Iris pigment epithelial cell (primary cell): ENCODE measurements at regions not wholly inside any gene's neighbourhood (a gene's known extent, or its start where the extent isn't known, plus 50 kb on each side); places are given as distances from the start of the nearest gene placed in this dataset.

Experiments used
- DNase-seq: peaks from one replicate; pipeline ENCODE4 v3.0.0-alpha.2; 2011; ENCODE audit warnings: low read depth

DNA sequence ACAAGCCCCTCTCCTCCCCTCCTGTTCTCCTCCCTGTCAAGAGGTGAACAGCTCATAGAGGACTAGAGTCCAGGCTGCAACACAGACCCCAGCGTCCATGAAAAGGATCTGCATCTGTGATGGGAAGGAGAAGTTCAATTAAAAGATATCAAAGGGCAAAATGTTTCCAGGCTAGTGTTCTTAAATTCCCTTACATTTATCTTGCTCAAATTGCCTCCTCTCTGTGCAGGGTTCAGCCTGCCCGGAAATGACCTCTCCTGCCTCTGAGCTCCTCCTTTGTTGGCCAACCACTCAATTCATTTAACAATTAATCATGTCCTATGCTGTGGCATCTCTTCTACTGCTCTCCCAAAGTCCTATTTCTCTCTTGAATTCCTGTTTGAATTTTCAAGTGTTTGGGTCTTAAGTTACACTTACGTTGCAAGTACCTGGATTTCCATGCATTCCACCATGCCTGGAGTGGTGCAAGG, 105.3 kb downstream of the TSN start:
- no peak for DNase-seq

DNA sequence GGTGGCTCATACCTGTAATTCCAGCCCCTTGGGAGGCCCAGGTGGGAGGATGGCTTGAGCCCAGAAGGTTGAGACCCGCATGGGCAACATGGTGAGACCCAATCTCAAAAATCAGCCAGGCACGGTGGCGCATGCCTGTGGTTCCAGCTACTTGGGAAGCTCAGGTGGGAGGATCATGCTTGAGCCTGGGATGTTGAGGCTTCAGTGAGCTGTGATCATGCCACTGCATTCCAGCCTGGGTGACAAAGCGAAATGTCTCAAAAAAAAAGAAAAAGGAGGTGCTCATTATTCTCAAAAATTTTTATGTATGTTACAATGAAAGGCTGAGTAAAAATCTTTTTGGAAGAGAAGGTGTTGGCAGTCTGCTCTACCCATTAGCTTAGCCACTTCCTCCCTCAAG, 106.8 kb downstream of the TSN start:
- DNase-seq = no peak

DNA sequence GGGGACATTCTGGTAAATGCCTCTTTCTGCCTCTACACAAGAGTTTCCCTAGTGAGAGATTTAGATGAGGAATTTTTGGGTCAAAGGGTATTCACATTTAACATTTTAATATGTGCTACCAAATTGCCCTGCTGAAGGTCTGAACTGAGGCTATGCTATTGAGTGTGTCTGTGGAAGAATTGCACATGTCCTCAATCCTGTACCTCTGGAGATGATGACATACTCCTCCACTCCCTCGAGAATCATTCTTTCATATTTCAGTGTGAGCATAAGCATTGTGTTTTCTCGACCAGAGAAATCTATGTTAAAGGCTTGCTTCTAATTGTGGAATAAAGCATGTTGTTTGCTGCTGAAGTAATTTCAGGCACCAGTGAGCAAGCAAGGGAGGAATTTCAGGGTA, 110.5 kb downstream of the TSN start:
- DNase-seq = no peak

DNA sequence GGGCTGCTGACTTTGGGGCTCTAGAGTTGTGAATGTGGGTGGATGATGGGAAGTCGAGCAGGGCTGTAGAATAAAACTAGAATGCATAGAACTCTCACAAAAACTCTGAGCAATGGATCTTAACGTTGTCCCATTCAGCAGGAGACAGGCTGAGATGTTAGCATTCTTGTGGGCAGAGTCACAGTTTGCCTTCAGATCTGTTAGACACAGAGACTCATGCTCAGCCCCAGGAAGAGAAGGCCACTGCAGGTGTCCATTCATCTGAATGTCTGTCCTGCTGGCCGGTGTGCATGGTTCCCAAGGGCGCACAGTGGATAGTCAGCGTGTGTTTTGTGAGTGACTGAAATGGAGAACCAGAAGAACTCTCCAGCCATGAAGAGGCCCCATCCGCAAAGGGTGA, 111.3 kb downstream of the TSN start:
- no peak for DNase-seq

DNA sequence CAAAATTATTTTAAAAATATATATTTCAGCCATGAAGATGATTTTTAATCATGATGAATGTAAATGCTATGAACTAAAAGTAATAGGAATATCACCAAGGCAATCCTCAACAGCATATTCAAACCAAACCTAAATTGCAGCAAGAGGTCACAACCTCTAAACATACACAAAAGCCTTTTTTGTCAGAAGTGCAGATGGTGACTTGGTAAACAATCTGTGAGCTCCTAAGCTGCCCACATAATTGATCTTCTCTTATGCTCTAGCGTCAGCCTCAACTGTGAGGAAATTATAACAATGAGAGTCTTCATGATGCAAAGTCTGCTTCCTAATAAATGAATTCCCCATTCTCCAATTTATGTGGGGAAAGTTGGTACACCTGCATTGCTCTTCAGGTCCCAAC, 113.2 kb downstream of the TSN start:
- DNase-seq = no peak

DNA sequence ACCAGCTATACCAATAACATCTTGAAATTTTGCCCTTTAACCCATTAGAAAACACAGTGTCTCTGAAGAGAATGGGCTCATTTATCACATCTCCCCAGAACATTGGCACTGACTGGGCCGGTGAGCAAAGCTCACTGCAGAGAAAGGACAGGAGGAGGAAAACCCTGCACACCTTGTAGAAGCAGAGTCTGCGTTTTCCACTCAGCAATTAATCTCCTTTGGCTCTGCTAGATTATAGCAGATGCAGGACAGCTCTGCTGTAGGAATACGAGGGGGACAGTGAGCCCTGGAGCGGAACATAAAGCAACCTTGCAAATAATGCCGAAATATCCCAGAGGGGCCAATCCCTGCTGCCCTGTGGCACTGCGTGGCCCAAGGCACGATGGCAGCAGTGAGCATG, 113.9 kb downstream of the TSN start:
- no peak for DNase-seq

DNA sequence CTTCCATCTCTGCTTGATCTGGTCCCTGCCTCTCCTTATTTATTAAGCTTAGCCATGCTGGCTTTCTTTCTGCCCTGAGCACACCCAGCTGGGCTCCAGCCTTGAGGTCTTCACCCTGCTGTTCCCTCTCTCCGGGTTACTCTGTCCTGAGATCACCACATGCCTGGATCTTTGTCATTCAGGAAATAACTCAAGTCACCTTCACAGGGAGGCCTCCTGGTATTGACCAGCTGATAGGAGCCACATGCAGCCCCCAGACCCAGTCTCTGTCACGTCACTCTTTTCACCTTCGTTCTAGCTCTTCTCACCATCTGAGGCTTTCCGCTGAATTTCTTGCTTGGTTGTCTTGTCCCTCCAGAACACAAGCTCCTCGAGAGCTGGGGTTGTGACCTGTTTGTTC, 114.4 kb downstream of the TSN start:
- DNase-seq = no peak

DNA sequence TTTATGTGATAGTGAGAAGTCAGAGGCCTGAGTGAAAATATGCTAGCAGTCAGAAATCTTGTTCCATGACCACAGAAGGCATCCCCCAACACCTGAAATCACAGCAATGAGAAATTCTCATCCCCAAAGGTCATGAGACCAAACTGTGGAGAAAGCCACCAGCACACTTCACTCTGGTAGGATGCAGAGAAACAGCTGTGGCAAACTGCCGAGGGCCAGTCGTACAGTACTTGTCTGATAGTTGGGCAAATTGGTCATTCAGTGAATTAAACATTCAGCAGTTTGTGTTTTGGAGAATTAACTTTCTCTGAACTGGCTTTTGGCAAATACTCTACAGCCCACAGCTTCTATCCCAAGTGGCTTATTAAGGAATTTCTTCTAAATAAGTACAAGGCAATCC, 117.2 kb downstream of the TSN start:
- no peak for DNase-seq

DNA sequence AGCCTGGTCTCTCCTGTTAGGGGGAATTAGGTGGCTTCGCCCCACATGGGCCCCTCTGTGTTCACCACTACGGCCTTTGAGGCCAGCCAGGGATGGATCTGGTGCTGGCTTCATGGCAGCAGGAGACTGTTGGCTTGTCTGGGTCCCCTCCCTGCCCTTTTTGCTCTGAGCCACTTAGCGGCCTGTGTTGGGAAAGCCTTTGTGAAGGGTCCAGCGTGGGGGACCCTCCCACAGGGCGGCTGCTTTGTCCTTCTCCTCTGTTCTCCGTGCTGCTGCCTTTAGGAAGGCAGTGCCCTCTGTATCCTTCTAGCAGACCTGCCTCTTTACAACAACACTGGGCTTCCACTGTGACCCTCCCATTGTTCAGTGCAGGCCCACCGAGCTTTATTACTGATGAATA, 118.4 kb downstream of the TSN start:
- no peak for DNase-seq

DNA sequence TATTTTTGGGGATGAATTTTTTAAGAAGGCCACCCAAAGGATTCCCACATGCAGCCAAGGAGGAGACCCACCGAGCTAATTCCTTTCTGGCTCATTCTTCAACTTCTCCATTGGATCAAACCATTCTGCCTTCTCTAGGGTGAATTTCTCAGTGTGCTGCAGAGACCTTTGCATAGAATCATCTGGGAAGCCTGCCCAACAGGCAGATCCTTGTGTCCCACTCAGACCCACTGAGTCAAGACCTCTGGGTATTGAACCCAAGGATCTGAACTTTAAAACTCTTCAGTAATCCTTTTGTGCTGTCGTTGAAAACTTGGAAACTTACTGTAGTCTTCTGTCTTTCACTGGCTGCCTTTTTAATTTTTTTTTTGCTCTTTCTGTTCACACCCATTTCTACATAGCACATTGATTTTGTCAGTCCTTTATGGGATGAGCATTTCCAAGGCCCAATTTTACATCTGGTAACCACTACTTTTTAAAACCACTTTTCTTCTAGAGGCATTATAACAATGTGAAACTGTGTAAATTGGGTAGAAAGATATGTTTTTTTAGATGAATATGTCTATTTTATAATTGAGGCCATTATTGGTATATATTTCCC, 120.2 kb downstream of the TSN start:
- DNase-seq = no peak

DNA sequence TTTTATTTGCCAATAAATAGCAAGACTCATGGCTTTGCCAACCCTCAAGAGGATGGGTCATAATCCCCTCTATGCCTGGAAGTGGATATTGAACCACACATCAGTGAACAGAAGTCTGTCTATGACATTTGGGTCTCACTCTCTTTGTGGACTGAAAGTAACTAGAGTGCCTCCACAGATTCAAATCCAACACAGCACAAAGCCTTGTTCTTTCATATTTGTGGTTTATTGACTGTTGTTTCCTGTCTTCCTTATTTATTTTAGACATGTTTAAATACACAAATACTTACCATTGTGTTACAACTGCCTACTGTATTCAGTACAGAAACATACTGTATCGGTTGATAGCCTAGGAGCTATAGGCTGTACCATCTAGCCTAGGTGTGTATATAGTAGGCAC, 121.9 kb downstream of the TSN start:
- DNase-seq = no peak

DNA sequence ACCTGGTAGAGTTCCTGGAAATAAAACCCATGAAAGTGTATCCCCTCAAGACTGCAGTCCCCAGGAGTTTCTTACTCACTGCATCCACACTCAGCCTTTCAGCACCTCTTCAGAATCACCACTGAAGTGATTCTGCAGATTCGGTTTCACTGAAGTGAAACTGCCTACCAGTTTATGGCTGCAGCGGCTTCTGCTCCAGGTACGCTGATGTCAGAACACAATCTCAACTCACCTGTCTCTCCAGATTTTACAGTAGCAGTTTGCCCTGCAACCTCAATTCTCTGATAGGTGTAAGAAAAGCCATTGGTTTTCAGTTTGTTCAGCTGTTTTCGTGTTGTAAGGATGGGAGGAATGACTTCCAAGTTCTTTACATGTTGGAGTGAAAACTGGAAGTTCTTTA, 124.8 kb downstream of the TSN start:
- DNase-seq = no peak

DNA sequence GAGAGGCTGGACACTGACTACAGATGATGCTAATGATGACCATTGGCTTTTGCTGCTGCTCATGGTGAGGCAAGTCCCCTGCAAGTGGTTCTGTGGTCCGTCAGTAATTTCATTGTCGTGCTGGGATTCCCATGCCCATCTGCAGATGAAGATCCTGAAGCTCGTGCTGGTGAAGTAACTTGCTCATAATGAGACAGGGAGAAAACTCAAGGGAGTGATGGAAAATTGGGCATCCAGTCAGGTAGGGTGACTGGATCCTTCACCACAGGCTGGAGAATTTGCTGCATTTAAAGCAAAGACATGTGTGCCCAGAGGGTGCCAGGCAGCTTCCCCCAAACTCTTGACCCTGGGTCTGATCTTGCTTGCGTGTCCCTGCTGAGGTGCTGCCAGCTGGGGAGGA, 125.6 kb downstream of the TSN start:
- no peak for DNase-seq

DNA sequence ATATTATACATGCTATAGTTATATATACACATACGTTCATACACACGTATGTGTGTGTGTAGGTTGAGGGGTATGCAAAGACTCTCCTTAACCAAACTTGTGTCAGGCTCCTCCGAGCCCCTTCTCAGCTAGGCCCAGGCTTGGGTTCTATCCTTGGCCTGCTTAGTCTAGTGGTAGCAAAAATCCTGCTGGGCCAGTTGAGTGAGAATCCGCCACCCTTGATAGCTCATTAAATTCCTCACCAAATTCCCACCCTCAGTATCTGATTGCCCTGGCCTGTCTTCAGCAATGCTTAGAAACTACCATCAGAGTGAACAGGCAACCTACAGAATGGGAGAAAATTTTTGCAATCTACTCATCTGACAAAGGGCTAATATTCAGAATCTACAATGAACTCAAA, 126.5 kb downstream of the TSN start:
- DNase-seq = no peak

DNA sequence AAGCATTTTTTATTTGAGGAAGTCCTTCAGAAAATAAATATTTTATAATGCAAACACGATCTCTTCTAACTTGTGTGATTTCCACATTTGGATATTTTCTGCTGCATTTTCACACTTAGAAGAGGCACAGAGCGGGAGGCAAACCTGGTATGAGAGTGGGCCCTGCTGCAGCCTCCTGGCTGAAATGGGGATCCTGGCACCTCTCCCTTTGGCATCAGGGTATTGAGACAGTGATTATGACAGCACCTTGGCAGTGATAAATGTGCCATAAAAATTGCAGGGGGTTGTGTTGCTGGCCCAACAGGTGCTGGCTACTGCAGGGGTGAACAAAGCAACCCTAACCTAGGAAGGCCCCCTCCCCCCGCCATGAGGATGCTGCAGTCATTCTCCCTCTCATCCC, 128.6 kb downstream of the TSN start:
- DNase-seq = no peak

DNA sequence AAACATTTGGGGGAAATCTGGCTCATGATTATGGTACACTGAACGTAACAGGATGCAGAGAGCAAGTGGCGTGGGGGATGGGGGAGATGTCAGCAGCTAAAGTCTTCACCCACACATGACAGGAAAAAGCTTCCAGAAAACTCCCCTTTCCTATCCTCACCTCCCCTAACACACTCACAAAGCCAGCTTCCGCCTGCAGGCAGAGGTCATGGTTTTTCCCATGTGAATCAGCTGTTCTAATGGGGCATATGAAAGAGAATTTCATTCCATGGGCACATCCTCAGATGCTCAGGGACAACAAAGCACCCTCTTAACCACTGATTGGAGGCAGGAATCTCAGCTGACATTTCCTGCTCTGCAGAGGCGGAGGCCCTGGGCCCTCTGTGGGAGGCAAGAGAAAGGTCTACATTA, 129.1 kb downstream of the TSN start:
- DNase-seq = no peak

DNA sequence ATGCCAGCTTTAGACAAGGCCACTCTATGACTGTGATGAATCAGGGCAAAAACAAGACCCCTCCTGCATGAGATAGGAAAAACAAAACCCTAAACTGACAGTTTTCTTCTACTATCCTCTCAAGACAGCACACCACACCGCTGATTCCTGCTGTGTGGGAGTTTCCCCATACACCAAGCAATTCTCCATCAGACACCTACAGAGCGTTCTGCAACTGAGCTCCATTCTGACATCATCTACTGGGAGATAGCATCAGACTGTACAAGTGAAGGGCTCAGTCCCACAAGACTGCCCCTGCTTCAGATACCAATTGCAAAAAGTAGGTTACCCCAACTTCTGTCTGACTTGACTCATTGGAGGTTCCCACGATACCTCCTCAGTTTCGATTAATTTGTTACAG, 130.6 kb downstream of the TSN start:
- no peak for DNase-seq

DNA sequence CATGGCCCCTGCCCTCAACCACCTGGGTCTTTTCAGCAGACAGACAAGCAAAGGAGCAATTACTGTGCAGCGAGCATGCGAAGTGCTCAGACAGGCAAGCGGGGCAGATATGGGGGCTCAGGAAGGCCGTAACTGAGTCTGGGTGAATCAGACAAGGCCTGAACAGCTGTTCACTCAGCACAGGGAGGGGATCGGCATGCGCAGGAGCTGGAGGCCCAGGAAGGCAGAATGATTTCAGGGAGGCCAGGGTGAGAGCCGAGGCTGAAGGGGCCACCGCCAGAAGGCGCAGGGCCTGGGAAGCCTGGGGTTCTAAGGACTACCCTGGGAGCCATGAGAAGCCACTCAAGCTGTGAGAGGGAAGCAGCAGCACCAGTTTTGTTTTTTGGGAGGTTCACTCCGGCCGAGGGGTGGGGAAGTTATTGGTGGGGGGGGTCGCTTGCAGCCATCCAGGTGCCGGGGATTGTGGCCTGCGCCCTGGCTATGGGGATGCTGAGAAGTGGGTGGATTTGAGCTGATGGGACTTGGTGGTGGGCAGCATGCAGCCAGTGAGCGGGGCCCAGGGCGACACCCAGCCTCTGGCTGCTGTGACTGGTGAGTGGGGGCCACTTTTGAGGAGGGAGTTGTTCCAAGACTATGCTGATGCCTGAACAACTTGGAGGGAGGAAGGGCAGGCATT, 132.2 kb downstream of the TSN start:
- no peak for DNase-seq

DNA sequence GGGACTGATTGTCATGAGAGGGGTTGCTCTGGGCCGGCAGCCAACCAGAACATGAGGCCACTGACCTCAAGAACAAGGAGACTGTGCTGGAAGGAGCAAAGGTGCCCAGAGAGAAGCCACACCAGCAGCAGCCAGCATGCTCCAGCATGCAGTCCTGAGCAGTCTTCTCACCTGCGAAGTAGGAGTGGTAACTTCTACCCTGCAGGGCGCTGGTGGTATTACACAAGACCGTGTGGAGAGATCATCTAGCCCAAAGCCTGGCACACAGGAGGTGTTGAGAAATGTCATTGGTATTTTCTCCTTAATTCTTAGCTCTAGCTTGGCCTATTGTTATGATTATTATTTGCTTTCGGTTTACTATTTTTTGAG, 132.7 kb downstream of the TSN start:
- no peak for DNase-seq

DNA sequence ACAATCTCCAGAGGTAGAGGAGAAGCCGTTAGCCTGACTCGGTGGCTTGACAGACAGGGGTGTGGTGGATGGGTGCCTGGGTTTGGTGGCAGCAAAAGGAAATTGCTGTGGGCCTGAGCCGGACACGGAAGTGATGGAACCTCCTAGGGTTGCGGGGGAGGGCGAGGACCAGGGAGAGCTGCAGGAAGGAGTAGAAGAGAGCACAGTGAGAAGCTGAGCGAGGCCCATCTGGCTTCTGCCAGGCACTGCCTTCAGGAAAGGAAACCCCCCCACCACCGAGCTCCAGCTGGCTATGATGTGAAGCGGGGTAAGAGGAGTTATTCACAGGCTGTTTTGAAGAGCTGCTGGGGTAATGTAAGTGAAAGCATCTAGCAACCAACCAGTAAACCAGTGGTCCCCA, 134.6 kb downstream of the TSN start:
- DNase-seq = no peak

DNA sequence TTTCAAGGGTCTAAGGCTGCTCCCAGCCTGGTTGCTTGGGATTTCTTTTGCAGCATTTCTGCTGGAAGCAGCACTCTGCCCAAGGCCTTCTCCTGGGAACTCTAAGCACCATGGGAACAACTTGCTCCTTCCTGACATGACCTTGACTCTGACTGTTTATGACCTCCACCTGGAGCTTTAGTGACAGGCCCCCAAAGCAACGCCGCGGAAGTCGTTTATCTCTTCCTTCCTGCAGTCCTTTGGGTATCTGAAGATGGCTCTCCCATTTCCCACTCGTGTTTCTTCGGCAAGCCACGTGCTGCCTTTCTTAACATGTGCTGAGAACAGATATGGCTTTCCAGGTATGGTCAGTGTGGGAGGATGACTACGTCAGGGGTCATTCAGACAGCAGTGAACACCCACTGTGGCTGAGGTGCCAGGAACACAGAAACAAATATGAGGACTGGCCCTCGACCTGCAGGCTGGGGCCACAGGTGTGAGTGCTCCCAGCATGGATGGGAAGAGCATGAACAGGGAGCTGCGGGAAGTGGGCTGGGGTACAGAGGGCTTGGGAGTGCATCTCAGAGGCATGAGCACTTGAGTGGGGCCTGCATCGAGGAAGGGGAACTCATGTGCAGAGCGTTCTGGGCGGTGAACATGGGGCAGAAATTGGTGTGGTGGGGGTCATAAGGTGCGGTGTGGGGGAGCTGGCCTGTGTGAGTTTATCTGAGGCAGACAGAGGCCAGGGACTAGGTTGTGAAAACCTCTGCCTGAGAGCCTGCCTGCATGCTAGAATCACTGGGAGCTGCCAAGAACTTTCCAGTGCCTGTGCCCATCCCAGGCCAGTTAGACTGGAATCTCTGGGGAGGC, 140.5 kb downstream of the TSN start:
- no peak for DNase-seq

DNA sequence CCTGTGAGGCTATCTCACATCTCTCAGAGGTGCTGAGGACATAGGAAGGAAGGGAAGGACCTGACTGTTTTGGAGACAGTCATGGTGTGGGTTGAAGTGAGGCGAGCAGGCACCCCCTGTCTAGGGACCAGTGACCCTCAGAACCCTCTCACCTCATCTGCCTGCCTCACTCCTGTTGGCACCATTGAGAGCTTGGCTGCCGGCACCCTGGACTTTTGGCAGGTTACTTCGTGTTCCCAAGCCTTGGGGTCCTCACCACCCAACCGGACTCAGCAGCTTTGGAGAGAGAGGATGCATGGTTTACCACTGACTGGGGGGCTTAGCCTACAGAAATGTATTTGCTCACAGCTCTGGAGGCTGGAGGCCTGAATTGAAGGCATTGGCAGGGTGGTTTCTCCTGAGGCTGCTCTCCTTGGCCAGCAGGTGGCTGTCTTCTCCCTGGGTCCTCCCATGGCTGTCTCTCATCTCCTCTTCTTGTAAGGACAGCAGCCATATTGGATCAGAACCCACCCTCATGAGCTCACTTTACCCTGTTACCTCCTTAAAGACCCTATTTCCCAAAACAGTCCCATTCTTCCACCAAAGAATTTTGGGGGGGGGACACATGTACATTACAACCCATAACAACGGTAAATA, 142.0 kb downstream of the TSN start:
- DNase-seq = peak; percentile 38

DNA sequence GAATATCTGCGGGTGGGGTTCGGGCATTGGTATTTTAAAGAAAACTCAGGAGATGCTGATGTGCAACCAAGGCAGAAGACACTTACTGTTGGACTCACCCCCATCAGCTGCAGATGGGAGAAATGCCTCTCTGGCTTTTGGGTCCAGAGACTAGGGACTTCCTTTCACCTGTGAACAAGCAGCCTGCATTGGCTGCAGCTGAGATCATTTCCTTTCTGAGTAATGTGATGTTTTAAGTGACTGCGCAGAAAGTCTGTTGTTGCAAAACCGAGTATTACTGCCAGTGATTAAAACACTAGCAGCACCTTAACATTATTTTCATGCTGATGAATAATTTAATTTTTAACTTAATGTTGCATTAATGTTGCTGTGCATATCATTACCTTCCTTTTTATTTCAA, 143.0 kb downstream of the TSN start:
- DNase-seq = peak; percentile 49
